Dendritic cell treated with granulocyte-macrophage colony-stimulating factor and Interleukin-4, amounts not matched to agents 40 ng/mL and 50 ng/mL, for 4 days (primary cell): ENCODE measurements at regions not wholly inside any gene's neighbourhood (a gene's known extent, or its start where the extent isn't known, plus 50 kb on each side); places are given as distances from the start of the nearest gene placed in this dataset.

Experiments used
- H3K27ac Mint-ChIP-seq: one replicate; pipeline ENCODE4 v1.8.0; 2022; ENCODE audit warnings: mild to moderate bottlenecking, mixed read lengths
- H3K27me3 Mint-ChIP-seq: one replicate; pipeline ENCODE4 v1.8.0; 2022; ENCODE audit warnings: mild to moderate bottlenecking, mixed read lengths
- H3K36me3 Mint-ChIP-seq: one replicate; pipeline ENCODE4 v1.8.0; 2022; ENCODE audit warnings: low read depth, mixed read lengths
- H3K4me1 Mint-ChIP-seq: one replicate; pipeline ENCODE4 v1.8.0; 2022; ENCODE audit warnings: low read depth, mixed read lengths
- H3K4me3 Mint-ChIP-seq: one replicate; pipeline ENCODE4 v1.8.0; 2022; ENCODE audit warnings: mild to moderate bottlenecking, moderate library complexity, mixed read lengths
- H3K9me3 Mint-ChIP-seq: one replicate; pipeline ENCODE4 v1.8.0; 2022; ENCODE audit warnings: mixed read lengths
- intact Hi-C: fragments of 100-400 bp; cut with micrococcal nuclease; formaldehyde crosslinking; loops from one replicate; pipeline ENCODE4 v1.15.0; 2022

- Mint-ChIP-seq H3K27ac (no peak overlapping the region), H3K4me3 (no peak overlapping the region), H3K36me3 (no peaks in the 10 kb centered on the region), H3K9me3 (no peaks in the 10 kb centered on the region), H3K4me1 (no peaks in the 10 kb centered on the region), H3K27me3 (no peaks in the 10 kb centered on the region)
- intact Hi-C loops: no loop called here
Measured at GRCh38 chr10:108167766-108168165, 1003.3 kb upstream of the SORCS1 start.

- Mint-ChIP-seq H3K27me3 (no peaks in the 10 kb centered on the region), H3K27ac (no peak overlapping the region), H3K9me3 (no peaks in the 10 kb centered on the region), H3K4me3 (no peak overlapping the region), H3K4me1 (no peaks in the 10 kb centered on the region), H3K36me3 (no peaks in the 10 kb centered on the region)
- intact Hi-C loops: no loop called here
Measured at GRCh38 chr10:108166401-108166800, 1001.9 kb upstream of the SORCS1 start.

GRCh38 chr10:108147346-108147745, 982.8 kb upstream of the SORCS1 start:
- Mint-ChIP-seq H3K36me3 (no peaks in the 10 kb centered on the region), H3K9me3 (peaks cover 40% of the 10 kb centered on the region), H3K4me3 (no peak overlapping the region), H3K27me3 (no peaks in the 10 kb centered on the region), H3K27ac (no peak overlapping the region), H3K4me1 (no peaks in the 10 kb centered on the region)
- intact Hi-C loops: no loop called here

- Mint-ChIP-seq H3K36me3 (no peaks in the 10 kb centered on the region), H3K9me3 (peaks cover 4% of the 10 kb centered on the region), H3K4me1 (no peaks in the 10 kb centered on the region), H3K27ac (no peak overlapping the region), H3K4me3 (no peak overlapping the region), H3K27me3 (no peaks in the 10 kb centered on the region)
- intact Hi-C loops: no loop called here
Measured at GRCh38 chr10:108141064-108141463, 976.6 kb upstream of the SORCS1 start.

- Mint-ChIP-seq H3K27ac (no peak overlapping the region), H3K9me3 (no peaks in the 10 kb centered on the region), H3K4me1 (no peaks in the 10 kb centered on the region), H3K4me3 (no peak overlapping the region), H3K27me3 (no peaks in the 10 kb centered on the region), H3K36me3 (no peaks in the 10 kb centered on the region)
- intact Hi-C loops: no loop called here
Measured at GRCh38 chr10:108132303-108132702, 967.8 kb upstream of the SORCS1 start.

- no peaks in the 10 kb centered on the region for H3K36me3 Mint-ChIP-seq
- no peaks in the 10 kb centered on the region for H3K27me3 Mint-ChIP-seq
- peaks cover 9% of the 10 kb centered on the region for H3K9me3 Mint-ChIP-seq
- no peaks in the 10 kb centered on the region for H3K4me1 Mint-ChIP-seq
- intact Hi-C loops: no loop called here
- no peak overlapping the region for H3K4me3 Mint-ChIP-seq
- no peak overlapping the region for H3K27ac Mint-ChIP-seq
Measured at GRCh38 chr10:108130575-108130974, 966.1 kb upstream of the SORCS1 start.

GRCh38 chr10:108112218-108112617, 947.7 kb upstream of the SORCS1 start:
- H3K4me3 Mint-ChIP-seq: no peak overlapping the region
- H3K36me3 Mint-ChIP-seq: no peaks in the 10 kb centered on the region
- H3K27ac Mint-ChIP-seq: no peak overlapping the region
- peaks cover 8% of the 10 kb centered on the region for H3K9me3 Mint-ChIP-seq
- H3K27me3 Mint-ChIP-seq: no peaks in the 10 kb centered on the region
- intact Hi-C loops: no loop called here
- H3K4me1 Mint-ChIP-seq: no peaks in the 10 kb centered on the region

GRCh38 chr10:108104551-108105156, 940.1 kb upstream of the SORCS1 start:
- Mint-ChIP-seq H3K4me3 (no peak overlapping the region), H3K4me1 (no peaks in the 10 kb centered on the region), H3K27ac (no peak overlapping the region), H3K9me3 (no peaks in the 10 kb centered on the region), H3K27me3 (no peaks in the 10 kb centered on the region), H3K36me3 (no peaks in the 10 kb centered on the region)
- intact Hi-C loops: no loop called here

GRCh38 chr10:108097258-108097657, 932.8 kb upstream of the SORCS1 start:
- no peak overlapping the region for H3K4me3 Mint-ChIP-seq
- no peaks in the 10 kb centered on the region for H3K9me3 Mint-ChIP-seq
- no peak overlapping the region for H3K27ac Mint-ChIP-seq
- no peaks in the 10 kb centered on the region for H3K27me3 Mint-ChIP-seq
- H3K4me1 Mint-ChIP-seq: no peaks in the 10 kb centered on the region
- no peaks in the 10 kb centered on the region for H3K36me3 Mint-ChIP-seq
- intact Hi-C loops: no loop called here

- Mint-ChIP-seq H3K9me3 (no peaks in the 10 kb centered on the region), H3K27me3 (no peaks in the 10 kb centered on the region), H3K27ac (no peak overlapping the region), H3K4me1 (no peaks in the 10 kb centered on the region), H3K36me3 (no peaks in the 10 kb centered on the region), H3K4me3 (no peak overlapping the region)
- intact Hi-C loops: no loop called here
Measured at GRCh38 chr10:108095932-108096925, 931.7 kb upstream of the SORCS1 start.

- Mint-ChIP-seq H3K27ac (no peak overlapping the region), H3K4me1 (no peaks in the 10 kb centered on the region), H3K4me3 (no peak overlapping the region), H3K36me3 (no peaks in the 10 kb centered on the region), H3K27me3 (no peaks in the 10 kb centered on the region), H3K9me3 (no peaks in the 10 kb centered on the region)
- intact Hi-C loops: no loop called here
Measured at GRCh38 chr10:108090476-108091215, 926.1 kb upstream of the SORCS1 start.

GRCh38 chr10:108086502-108086901, 922.0 kb upstream of the SORCS1 start:
- Mint-ChIP-seq H3K27ac (no peak overlapping the region), H3K9me3 (no peaks in the 10 kb centered on the region), H3K36me3 (no peaks in the 10 kb centered on the region), H3K27me3 (no peaks in the 10 kb centered on the region), H3K4me1 (no peaks in the 10 kb centered on the region), H3K4me3 (no peak overlapping the region)
- intact Hi-C loops: no loop called here

- Mint-ChIP-seq H3K4me3 (no peak overlapping the region), H3K9me3 (no peaks in the 10 kb centered on the region), H3K36me3 (no peaks in the 10 kb centered on the region), H3K4me1 (no peaks in the 10 kb centered on the region), H3K27me3 (no peaks in the 10 kb centered on the region), H3K27ac (no peak overlapping the region)
- intact Hi-C loops: no loop called here
Measured at GRCh38 chr10:108082596-108082995, 918.1 kb upstream of the SORCS1 start.

GRCh38 chr10:108078263-108078662, 913.8 kb upstream of the SORCS1 start:
- no peaks in the 10 kb centered on the region for H3K9me3 Mint-ChIP-seq
- H3K36me3 Mint-ChIP-seq: no peaks in the 10 kb centered on the region
- H3K4me1 Mint-ChIP-seq: no peaks in the 10 kb centered on the region
- intact Hi-C loops: no loop called here
- no peak overlapping the region for H3K27ac Mint-ChIP-seq
- no peaks in the 10 kb centered on the region for H3K27me3 Mint-ChIP-seq
- no peak overlapping the region for H3K4me3 Mint-ChIP-seq
